Daoy (cell line): ENCODE measurements at regions not wholly inside any gene's neighbourhood (a gene's known extent, or its start where the extent isn't known, plus 50 kb on each side); places are given as distances from the start of the nearest gene placed in this dataset.

Source experiments
- DNase-seq: peaks from one replicate; pipeline ENCODE4 v3.0.0-alpha.2; 2015; ENCODE audit warnings: low read depth

GRCh38 chr5:17891881-17892280 is 257.6 kb downstream of the TAF11L14 start:
- no peak for DNase-seq

GRCh38 chr5:17893026-17893635 is 258.9 kb downstream of the TAF11L14 start:
- no peak for DNase-seq

- DNase-seq, result no peak
These were observed 261.2 kb downstream of the TAF11L14 start for GRCh38 chr5:17895288-17896033.

GRCh38 chr5:17896605-17897004 is 262.3 kb downstream of the TAF11L14 start:
- no peak for DNase-seq

- no peak for DNase-seq
These were observed 263.5 kb downstream of the TAF11L14 start for GRCh38 chr5:17897776-17898175.

GRCh38 chr5:17898766-17899165 is 264.5 kb downstream of the TAF11L14 start:
- no peak for DNase-seq

GRCh38 chr5:17907094-17907493 is 272.8 kb downstream of the TAF11L14 start:
- DNase-seq, result no peak

- DNase-seq, result no peak
These were observed 276.1 kb downstream of the TAF11L14 start for GRCh38 chr5:17910318-17910717.

- DNase-seq, result no peak
These were observed 278.5 kb downstream of the TAF11L14 start for GRCh38 chr5:17912794-17913193.

GRCh38 chr5:17916446-17916845 is 282.2 kb downstream of the TAF11L14 start:
- no peak for DNase-seq

GRCh38 chr5:17917465-17917864 is 283.2 kb downstream of the TAF11L14 start:
- DNase-seq, result no peak

GRCh38 chr5:17918373-17919104 is 284.3 kb downstream of the TAF11L14 start:
- DNase-seq, result peak; percentile 37

GRCh38 chr5:17925276-17925675 is 291.0 kb downstream of the TAF11L14 start:
- DNase-seq, result no peak

- DNase-seq, result no peak
These were observed 294.3 kb downstream of the TAF11L14 start for GRCh38 chr5:17928581-17928981.

GRCh38 chr5:17929171-17929570 is 294.9 kb downstream of the TAF11L14 start:
- no peak for DNase-seq

- no peak for DNase-seq
These were observed 296.1 kb downstream of the TAF11L14 start for GRCh38 chr5:17930346-17930745.

GRCh38 chr5:17944046-17944445 is 309.8 kb downstream of the TAF11L14 start:
- no peak for DNase-seq

GRCh38 chr5:17947029-17947428 is 312.8 kb downstream of the TAF11L14 start:
- no peak for DNase-seq

- DNase-seq, result peak; percentile 52
These were observed 317.3 kb downstream of the TAF11L14 start for GRCh38 chr5:17951392-17952169.

- DNase-seq, result no peak
These were observed 318.0 kb downstream of the TAF11L14 start for GRCh38 chr5:17952231-17952630.

GRCh38 chr5:17964067-17964466 is 329.8 kb downstream of the TAF11L14 start:
- DNase-seq, result no peak
